HL-60/S4 treated with phorbol 12-myristate 13-acetate at 8.2 ng/mL for 4 days and 3 days (cell line): ENCODE measurements at regions not wholly inside any gene's neighbourhood (a gene's known extent, or its start where the extent isn't known, plus 50 kb on each side); places are given as distances from the start of the nearest gene placed in this dataset.

Experiments used
- in situ Hi-C: fragments of 300-500 bp; cut with MboI; formaldehyde crosslinking; loops from 2 replicates; pipeline ENCODE4 v1.15.0; 2022; ENCODE audit warnings: low sequenced_read_pairs

GRCh38 chr6:148263961-148264360 lies 78.7 kb upstream of the SASH1 start:
- in situ Hi-C loops, result no loop called here

- in situ Hi-C loops, result no loop called here
Observed at GRCh38 chr6:148265054-148265453, 77.6 kb upstream of the SASH1 start.

- in situ Hi-C loops, result no loop called here
Observed at GRCh38 chr6:148269386-148269785, 73.3 kb upstream of the SASH1 start.

- in situ Hi-C loops, result no loop called here
Observed at GRCh38 chr6:148271711-148272439, 70.8 kb upstream of the SASH1 start.

GRCh38 chr6:148272597-148272996 lies 70.0 kb upstream of the SASH1 start:
- in situ Hi-C loops, result no loop called here

- in situ Hi-C loops, result no loop called here
Observed at GRCh38 chr6:148273962-148274752, 68.5 kb upstream of the SASH1 start.

GRCh38 chr6:148274809-148275208 lies 67.8 kb upstream of the SASH1 start:
- in situ Hi-C loops, result no loop called here

- in situ Hi-C loops, result no loop called here
Observed at GRCh38 chr6:148285205-148285604, 57.4 kb upstream of the SASH1 start.

- in situ Hi-C loops, result no loop called here
Observed at GRCh38 chr6:148286563-148286962, 56.1 kb upstream of the SASH1 start.

GRCh38 chr6:148287623-148288333 lies 54.9 kb upstream of the SASH1 start:
- in situ Hi-C loops, result no loop called here

- in situ Hi-C loops, result no loop called here
Observed at GRCh38 chr6:148288541-148288940, 54.1 kb upstream of the SASH1 start.

- in situ Hi-C loops, result no loop called here
Observed at GRCh38 chr6:148289153-148289552, 53.5 kb upstream of the SASH1 start.

GRCh38 chr6:148291876-148292275 lies 50.8 kb upstream of the SASH1 start:
- in situ Hi-C loops, result no loop called here
